Bronchial epithelial cell (primary cell): ENCODE measurements at regions not wholly inside any gene's neighbourhood (a gene's known extent, or its start where the extent isn't known, plus 50 kb on each side); places are given as distances from the start of the nearest gene placed in this dataset.

Experiments used
- DNase-seq: peaks from one replicate; pipeline ENCODE4 v3.0.0-alpha.2; 2010; ENCODE audit warnings: low read depth
- FAIRE-seq: peaks from 2 replicates; lab custom pipeline; 2011; peaks lifted over from hg19 to GRCh38; lab: Jason Lieb, UNC
- H3K27me3 ChIP-seq: 2 replicates; pipeline ENCODE4 v1.5.1; 2011; ENCODE audit warnings: low read length; ENCODE audit not compliant: control insufficient read depth, insufficient read depth
- H3K36me3 ChIP-seq: 2 replicates; pipeline ENCODE4 v1.5.1; 2011; ENCODE audit warnings: low read length; ENCODE audit not compliant: control insufficient read depth, insufficient read depth
- H3K4me3 ChIP-seq: 2 replicates; pipeline ENCODE4 v1.5.1; 2011; ENCODE audit warnings: mild to moderate bottlenecking, low read depth, low read length, control low read depth
- CTCF ChIP-seq: IDR thresholded peaks from 2 replicates; pipeline ENCODE4 v1.5.1; 2011; ENCODE audit warnings: mild to moderate bottlenecking, moderate library complexity, low read length, control low read depth, inconsistent platforms; ENCODE audit not compliant: insufficient read depth, severe bottlenecking

GRCh38 chr14:94689218-94689984, 77.2 kb downstream of the SERPINA3 start:
- TF ChIP-seq CTCF = peak; percentile 99
- no peaks in the 10 kb centered on the region for H3K27me3 ChIP-seq
- FAIRE-seq (no peak), DNase-seq (peak; percentile 4)
- no peak overlapping the region for H3K4me3 ChIP-seq
- H3K36me3 ChIP-seq = no peaks in the 10 kb centered on the region

- FAIRE-seq (no peak), DNase-seq (no peak)
- Histone ChIP-seq H3K4me3 (no peak overlapping the region), H3K36me3 (no peaks in the 10 kb centered on the region), H3K27me3 (no peaks in the 10 kb centered on the region)
- TF ChIP-seq CTCF = no peak
These were observed 74.4 kb downstream of the SERPINA3 start for GRCh38 chr14:94686511-94687160.

DNA sequence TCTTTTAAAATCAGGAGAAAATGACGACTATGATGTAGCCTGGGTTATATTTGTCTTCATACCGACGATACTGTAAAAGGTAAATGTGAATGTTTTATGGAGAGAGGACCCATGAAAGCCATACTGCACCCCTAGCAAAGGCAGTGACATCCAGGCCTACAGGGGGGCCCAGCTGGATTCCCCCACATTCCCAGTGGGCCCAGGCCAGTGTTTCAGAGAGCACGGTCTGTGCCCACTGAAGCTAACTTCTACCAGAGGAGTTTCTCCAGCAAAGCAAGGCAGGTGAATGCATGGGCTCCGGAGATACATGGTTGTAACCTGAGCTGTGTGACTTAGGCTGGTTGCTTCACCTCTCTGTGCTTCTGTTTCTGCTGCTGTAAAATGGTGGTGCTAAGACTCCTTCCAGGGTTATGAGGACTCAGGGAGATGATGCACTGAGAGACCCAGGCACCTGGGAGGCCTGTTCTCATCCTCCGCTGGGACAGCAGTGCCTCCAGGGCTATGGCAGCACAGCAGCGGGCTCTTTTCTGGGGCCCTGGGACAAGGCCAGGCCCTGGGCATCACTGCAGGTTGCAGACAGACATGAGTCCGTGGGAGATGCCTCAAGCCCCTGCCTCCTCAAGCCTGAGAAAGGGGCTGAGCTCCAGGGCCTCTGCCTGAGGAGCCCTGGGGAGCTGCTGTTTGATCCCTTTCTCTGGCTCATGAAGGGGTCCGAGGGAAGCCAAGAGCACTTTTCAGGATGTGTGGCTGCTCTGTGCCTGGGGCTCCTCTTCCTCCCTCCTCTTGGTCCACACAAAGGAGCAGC, 73.7 kb downstream of the SERPINA3 start:
- H3K36me3 ChIP-seq = no peaks in the 10 kb centered on the region
- TF ChIP-seq CTCF = no peak
- FAIRE-seq = no peak
- H3K4me3 ChIP-seq = no peak overlapping the region
- no peaks in the 10 kb centered on the region for H3K27me3 ChIP-seq
- no peak for DNase-seq

GRCh38 chr14:94685166-94685581, 73.0 kb downstream of the SERPINA3 start:
- Histone ChIP-seq H3K36me3 (no peaks in the 10 kb centered on the region), H3K4me3 (no peak overlapping the region), H3K27me3 (no peaks in the 10 kb centered on the region)
- no peak for TF ChIP-seq CTCF
- FAIRE-seq (no peak), DNase-seq (no peak)

GRCh38 chr14:94682736-94683135, 70.5 kb downstream of the SERPINA3 start:
- FAIRE-seq (no peak), DNase-seq (peak; percentile 44)
- Histone ChIP-seq H3K4me3 (no peak overlapping the region), H3K27me3 (no peaks in the 10 kb centered on the region), H3K36me3 (no peaks in the 10 kb centered on the region)
- no peak for TF ChIP-seq CTCF
